Common myeloid progenitor, CD34-positive (primary cell): ENCODE measurements at regions not wholly inside any gene's neighbourhood (a gene's known extent, or its start where the extent isn't known, plus 50 kb on each side); places are given as distances from the start of the nearest gene placed in this dataset.

ENCODE experiments used
- CTCF ChIA-PET: fragments of 350-600 bp; sonication (Branson Sonifier 250); formaldehyde crosslinking; loops from one replicate; lab custom pipeline; 2021; ENCODE audit warnings: antibody characterized with exemption; lab: Charles Lee
- POLR2A ChIA-PET: fragments of 350-600 bp; sonication (Branson Sonifier 250); formaldehyde crosslinking; loops from one replicate; lab custom pipeline; 2021; ENCODE audit warnings: antibody characterized with exemption; lab: Charles Lee
- DNase-seq, 3 donors: peaks; one replicate each; pipeline versions ENCODE4 v3.0.0 to v3.0.0-alpha.2; 2013
- H3K27ac ChIP-seq, 2 experiments: 1 replicate in 1 of 2; 2 replicates in 1 of 2; pipeline ENCODE4 v1.7.0; 2013; ENCODE audit warnings: inconsistent platforms in 2 of 2, low read length in 2 of 2, mild to moderate bottlenecking in 2 of 2, low read depth in 1 of 2, moderate library complexity in 1 of 2; ENCODE audit not compliant: severe bottlenecking in 2 of 2, insufficient read depth in 1 of 2, poor library complexity in 1 of 2
- H3K27me3 ChIP-seq, 5 experiments: replicated peaks in 2 of 5; 1 replicate in 3 of 5; 2 replicates in 2 of 5; pipeline versions ENCODE4 v1.6.1 to v1.7.0; 2013; ENCODE audit warnings: low read length in 4 of 5, mild to moderate bottlenecking in 2 of 5, moderate library complexity in 2 of 5, inconsistent platforms in 1 of 5; ENCODE audit not compliant: insufficient read depth in 5 of 5, control insufficient read depth in 4 of 5
- H3K36me3 ChIP-seq, 4 experiments: 1 replicate in 2 of 4; 2 replicates in 2 of 4; pipeline versions ENCODE4 v1.6.1 to v1.7.0; 2013; ENCODE audit warnings: low read length in 3 of 4, control low read depth in 1 of 4, mild to moderate bottlenecking in 1 of 4; ENCODE audit not compliant: control insufficient read depth in 4 of 4, insufficient read depth in 4 of 4
- H3K4me1 ChIP-seq, 4 experiments: 1 replicate in 3 of 4; 2 replicates in 1 of 4; pipeline versions ENCODE4 v1.6.1 to v1.7.1; 2013; ENCODE audit warnings: low read length in 3 of 4, mild to moderate bottlenecking in 3 of 4, control low read depth in 1 of 4, inconsistent platforms in 1 of 4, moderate library complexity in 1 of 4; ENCODE audit not compliant: control insufficient read depth in 4 of 4, insufficient read depth in 4 of 4; ENCODE audit errors: control extremely low read depth in 1 of 4
- H3K4me3 ChIP-seq, 7 experiments: 1 replicate in 4 of 7; 2 replicates in 3 of 7; pipeline versions ENCODE4 v1.5.1 to v1.7.0; 2013; ENCODE audit warnings: mild to moderate bottlenecking in 7 of 7, low read length in 6 of 7, moderate library complexity in 6 of 7, inconsistent platforms in 2 of 7, low read depth in 2 of 7, control low read depth in 1 of 7; ENCODE audit not compliant: insufficient read depth in 4 of 7, control insufficient read depth in 1 of 7; ENCODE audit errors: extremely low read depth in 1 of 7
- H3K9me3 ChIP-seq, 5 experiments: 1 replicate in 4 of 5; 2 replicates in 1 of 5; pipeline versions ENCODE4 v1.6.1 to v1.7.1; 2013; ENCODE audit warnings: low read length in 4 of 5, mild to moderate bottlenecking in 2 of 5, inconsistent platforms in 1 of 5, low read depth in 1 of 5, moderate library complexity in 1 of 5; ENCODE audit not compliant: control insufficient read depth in 4 of 5, insufficient read depth in 2 of 5; ENCODE audit errors: control extremely low read depth in 1 of 5
- WGBS: methylation state at CpG from one replicate; pipeline ENCODE4 v1.1.5; 2013; ENCODE audit not compliant: insufficient coverage; 5-methylcytosine and 5-hydroxymethylcytosine counted together

DNA sequence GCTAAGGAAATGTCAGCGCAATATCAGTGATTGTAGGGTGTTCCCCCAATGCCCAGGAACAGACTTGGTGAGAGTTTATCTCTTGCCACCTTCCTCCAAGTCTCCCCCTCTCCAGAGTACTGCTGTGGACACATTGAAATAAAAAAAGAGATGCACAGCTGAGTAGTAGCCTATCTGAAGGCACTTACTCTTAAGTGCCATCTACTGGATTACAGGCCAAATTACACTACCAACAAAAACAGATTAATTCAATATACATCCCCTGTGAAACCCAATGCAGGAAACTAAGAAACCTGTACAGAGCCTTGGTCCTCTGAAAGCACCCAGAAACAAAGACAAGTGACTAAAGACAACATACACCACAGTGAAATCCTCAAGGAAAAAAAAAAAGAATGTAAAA is 460.3 kb downstream of the ZIC3 start:
- no peaks in the 10 kb centered on the region for H3K4me1 ChIP-seq
- 80% methylated on average over 1 of the region's 1 CpG for WGBS
- no peak overlapping the region for H3K4me3 ChIP-seq
- DNase-seq = peak in 2 of 3 donors; percentile 15
- H3K9me3 ChIP-seq = no peaks in the 10 kb centered on the region
- H3K36me3 ChIP-seq = no peaks in the 10 kb centered on the region
- H3K27me3 ChIP-seq = no peaks in the 10 kb centered on the region
- POLR2A ChIA-PET = no interaction called here
- CTCF ChIA-PET = interaction anchor here (0.9 to 2.1 kb wide), 2 partner anchors 10 to 593 kb away, joined by 3 to 12 read pairs; no protein-coding TSS in a partner anchor
- no peak overlapping the region for H3K27ac ChIP-seq

- POLR2A ChIA-PET = no interaction called here
- no peak overlapping the region for H3K27ac ChIP-seq
- DNase-seq = no peak
- no peaks in the 10 kb centered on the region for H3K4me1 ChIP-seq
- no peaks in the 10 kb centered on the region for H3K27me3 ChIP-seq
- no peak overlapping the region for H3K4me3 ChIP-seq
- CTCF ChIA-PET = no interaction called here
- H3K9me3 ChIP-seq = no peaks in the 10 kb centered on the region
- no peaks in the 10 kb centered on the region for H3K36me3 ChIP-seq
Observed at GRCh38 chrX:138031715-138032114, 465.8 kb downstream of the ZIC3 start.

- WGBS = no CpG with 5 or more reads among the region's 1 CpG
- Histone ChIP-seq H3K27me3 (no peaks in the 10 kb centered on the region), H3K36me3 (no peaks in the 10 kb centered on the region), H3K27ac (no peak overlapping the region), H3K9me3 (no peaks in the 10 kb centered on the region), H3K4me3 (no peak overlapping the region), H3K4me1 (no peaks in the 10 kb centered on the region)
- POLR2A ChIA-PET = no interaction called here
- CTCF ChIA-PET = interaction anchor here (0.6 kb wide), 1 partner anchor 273 kb away, joined by 3 read pairs; no protein-coding TSS in a partner anchor
- DNase-seq = peak in 1 of 3 donors; percentile 3
Observed at GRCh38 chrX:138034136-138034535, 468.2 kb downstream of the ZIC3 start.

DNA sequence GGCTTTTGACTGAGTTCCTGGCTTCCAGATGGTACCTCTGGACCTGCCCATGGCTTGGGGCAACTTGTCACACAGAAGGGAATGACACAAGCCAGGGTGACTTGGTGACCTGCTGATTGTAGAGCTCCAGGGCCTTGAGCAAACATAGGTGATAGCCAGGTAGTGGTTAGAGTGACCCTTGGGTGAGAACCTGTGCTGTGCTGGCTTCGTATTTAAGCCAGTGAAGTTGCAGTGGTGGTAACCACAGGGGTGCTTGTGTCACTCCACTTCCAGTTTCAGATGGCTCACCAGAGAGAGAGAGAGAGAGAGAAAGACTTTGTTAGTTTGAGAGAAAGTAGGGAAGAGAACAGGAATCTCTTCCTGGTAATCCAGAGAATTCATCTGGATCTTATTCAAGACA is 471.6 kb downstream of the ZIC3 start:
- peaks cover 0 to 9% (median 0%) of the 10 kb centered on the region in 5 experiments for H3K9me3 ChIP-seq
- no peaks in the 10 kb centered on the region for H3K27me3 ChIP-seq
- no peaks in the 10 kb centered on the region for H3K36me3 ChIP-seq
- H3K27ac ChIP-seq = no peak overlapping the region
- H3K4me3 ChIP-seq = no peak overlapping the region
- H3K4me1 ChIP-seq = no peaks in the 10 kb centered on the region
- DNase-seq = no peak
- CTCF ChIA-PET = no interaction called here
- POLR2A ChIA-PET = no interaction called here
- 43% methylated on average over 1 of the region's 1 CpG for WGBS

- H3K4me1 ChIP-seq = no peaks in the 10 kb centered on the region
- no peaks in the 10 kb centered on the region for H3K36me3 ChIP-seq
- no peak overlapping the region for H3K4me3 ChIP-seq
- CTCF ChIA-PET = no interaction called here
- no peak for DNase-seq
- no peaks in the 10 kb centered on the region for H3K27me3 ChIP-seq
- POLR2A ChIA-PET = no interaction called here
- H3K27ac ChIP-seq = no peak overlapping the region
- 67% methylated on average over 1 of the region's 3 CpGs for WGBS
- H3K9me3 ChIP-seq = no peaks in the 10 kb centered on the region
Observed at GRCh38 chrX:138057883-138058282, 492.0 kb downstream of the ZIC3 start.

GRCh38 chrX:138058931-138059330 is 493.0 kb downstream of the ZIC3 start:
- no peaks in the 10 kb centered on the region for H3K27me3 ChIP-seq
- H3K36me3 ChIP-seq = no peaks in the 10 kb centered on the region
- no peak for DNase-seq
- 52% methylated on average over 4 of the region's 5 CpGs for WGBS
- ChIA-PET CTCF (no interaction called here), POLR2A (no interaction called here)
- H3K4me3 ChIP-seq = no peak overlapping the region
- no peaks in the 10 kb centered on the region for H3K4me1 ChIP-seq
- no peak overlapping the region for H3K27ac ChIP-seq
- H3K9me3 ChIP-seq = no peaks in the 10 kb centered on the region

DNA sequence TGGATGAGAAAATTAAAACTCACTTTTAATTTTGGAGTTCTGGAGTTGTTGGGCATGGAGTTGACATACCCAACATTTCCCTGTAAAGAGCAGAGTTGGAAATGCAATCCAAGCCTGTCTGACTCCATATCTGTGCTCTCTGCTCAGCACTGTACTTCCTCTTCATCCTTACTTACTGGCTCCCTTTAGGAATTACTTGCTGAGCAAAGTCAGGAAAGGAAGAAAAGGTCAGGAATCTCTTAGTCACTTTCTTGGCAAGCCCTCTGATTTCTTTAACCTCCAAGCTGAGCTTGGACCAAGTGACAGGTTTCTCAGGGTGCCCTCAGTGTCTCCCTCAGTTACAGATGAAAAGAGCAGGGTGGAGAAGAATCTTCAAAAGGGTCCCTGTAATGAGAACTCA is 501.5 kb downstream of the ZIC3 start:
- CTCF ChIA-PET = no interaction called here
- no peaks in the 10 kb centered on the region for H3K4me1 ChIP-seq
- no peak overlapping the region for H3K27ac ChIP-seq
- no peak for DNase-seq
- H3K4me3 ChIP-seq = no peak overlapping the region
- H3K36me3 ChIP-seq = no peaks in the 10 kb centered on the region
- no peaks in the 10 kb centered on the region for H3K9me3 ChIP-seq
- POLR2A ChIA-PET = no interaction called here
- H3K27me3 ChIP-seq = peaks cover 0 to 2% (median 0%) of the 10 kb centered on the region in 5 experiments
